Parathyroid adenoma (tissue), 2 donors: ENCODE measurements at regions not wholly inside any gene's neighbourhood (a gene's known extent, or its start where the extent isn't known, plus 50 kb on each side); places are given as distances from the start of the nearest gene placed in this dataset.
"Not testable (repeated sequence)": the region's sequence is repeated elsewhere in the genome, so short reads cannot be mapped to it uniquely, and the experiment has no call there.

ENCODE experiments used
- H2AFZ ChIP-seq: fragments of 300-600 bp; sonication (generic); one replicate; pipeline ENCODE4 v1.7.0; 2017; ENCODE audit warnings: antibody characterized with exemption, mild to moderate bottlenecking
- H3K27ac ChIP-seq: fragments of 300-600 bp; sonication (generic); one replicate; pipeline ENCODE4 v1.7.0; 2017
- H3K27me3 ChIP-seq: fragments of 300-600 bp; sonication (generic); one replicate; pipeline ENCODE4 v1.7.0; 2017; ENCODE audit warnings: low read length; ENCODE audit not compliant: control insufficient read depth, insufficient read depth
- H3K36me3 ChIP-seq: fragments of 300-600 bp; sonication (generic); one replicate; pipeline ENCODE4 v1.7.0; 2017; ENCODE audit warnings: low read length; ENCODE audit not compliant: control insufficient read depth, insufficient read depth
- H3K4me1 ChIP-seq: fragments of 300-600 bp; sonication (generic); one replicate; pipeline ENCODE4 v1.7.0; 2017; ENCODE audit warnings: control low read depth
- H3K4me2 ChIP-seq: fragments of 300-600 bp; sonication (generic); one replicate; pipeline ENCODE4 v1.7.0; 2017; ENCODE audit warnings: low read length
- H3K4me3 ChIP-seq: fragments of 300-600 bp; sonication (generic); one replicate; pipeline ENCODE4 v1.7.0; 2017; ENCODE audit warnings: low read depth, low read length
- H3K79me2 ChIP-seq: fragments of 300-600 bp; sonication (generic); one replicate; pipeline ENCODE4 v1.7.0; 2017; ENCODE audit warnings: control low read depth
- H3K9ac ChIP-seq: fragments of 300-600 bp; sonication (generic); one replicate; pipeline ENCODE4 v1.7.0; 2017; ENCODE audit warnings: mild to moderate bottlenecking
- H3K9me3 ChIP-seq: fragments of 300-600 bp; sonication (generic); one replicate; pipeline ENCODE4 v1.7.0; 2017; ENCODE audit warnings: low read length; ENCODE audit not compliant: control insufficient read depth
- TF ChIP-seq, protein P1 (sequence below): fragments of 300-600 bp; sonication (generic); IDR thresholded peaks from one replicate; pipeline ENCODE4 v1.7.0; 2017; ENCODE audit warnings: antibody characterized with exemption, mild to moderate bottlenecking
- donor health status: primary hyperparathyroidism.

DNA sequence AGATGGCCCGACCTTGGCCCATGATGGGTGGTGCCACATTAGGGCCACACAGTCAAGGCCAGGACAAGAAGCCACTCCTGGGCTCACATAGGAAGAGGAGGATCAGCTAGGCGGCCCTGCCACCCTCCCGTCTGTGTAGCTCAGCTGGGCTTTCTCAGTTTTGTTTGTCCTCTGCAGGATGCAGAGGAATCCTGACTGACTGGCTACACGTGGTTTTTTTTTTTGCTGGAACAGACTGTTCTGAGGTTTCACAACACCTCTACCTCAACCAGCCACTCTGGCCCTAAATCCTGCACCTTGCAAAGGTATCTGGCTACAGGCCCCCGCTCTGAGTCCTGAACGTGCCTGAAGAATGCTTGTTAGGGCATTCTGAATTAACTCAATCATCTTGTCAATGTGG, 88.3 kb upstream of the MSX2 start:
- Histone ChIP-seq H3K27me3 (no peaks in the 10 kb centered on the region), H3K4me3 (no peak overlapping the region), H3K9me3 (no peaks in the 10 kb centered on the region), H3K4me1 (peaks cover 3% of the 10 kb centered on the region), H3K4me2 (no peak overlapping the region), H3K9ac (no peak overlapping the region), H2AFZ (peak overlapping the region; percentile 69), H3K36me3 (no peaks in the 10 kb centered on the region), H3K27ac (peak overlapping the region; percentile 8), H3K79me2 (no peaks in the 10 kb centered on the region)
- TF ChIP-seq, protein P1, sequence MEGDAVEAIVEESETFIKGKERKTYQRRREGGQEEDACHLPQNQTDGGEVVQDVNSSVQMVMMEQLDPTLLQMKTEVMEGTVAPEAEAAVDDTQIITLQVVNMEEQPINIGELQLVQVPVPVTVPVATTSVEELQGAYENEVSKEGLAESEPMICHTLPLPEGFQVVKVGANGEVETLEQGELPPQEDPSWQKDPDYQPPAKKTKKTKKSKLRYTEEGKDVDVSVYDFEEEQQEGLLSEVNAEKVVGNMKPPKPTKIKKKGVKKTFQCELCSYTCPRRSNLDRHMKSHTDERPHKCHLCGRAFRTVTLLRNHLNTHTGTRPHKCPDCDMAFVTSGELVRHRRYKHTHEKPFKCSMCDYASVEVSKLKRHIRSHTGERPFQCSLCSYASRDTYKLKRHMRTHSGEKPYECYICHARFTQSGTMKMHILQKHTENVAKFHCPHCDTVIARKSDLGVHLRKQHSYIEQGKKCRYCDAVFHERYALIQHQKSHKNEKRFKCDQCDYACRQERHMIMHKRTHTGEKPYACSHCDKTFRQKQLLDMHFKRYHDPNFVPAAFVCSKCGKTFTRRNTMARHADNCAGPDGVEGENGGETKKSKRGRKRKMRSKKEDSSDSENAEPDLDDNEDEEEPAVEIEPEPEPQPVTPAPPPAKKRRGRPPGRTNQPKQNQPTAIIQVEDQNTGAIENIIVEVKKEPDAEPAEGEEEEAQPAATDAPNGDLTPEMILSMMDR, result no peak

- Histone ChIP-seq H3K27ac (no peak overlapping the region), H2AFZ (no peak overlapping the region), H3K9me3 (no peaks in the 10 kb centered on the region), H3K4me2 (no peak overlapping the region), H3K79me2 (no peaks in the 10 kb centered on the region), H3K36me3 (no peaks in the 10 kb centered on the region), H3K4me3 (no peak overlapping the region), H3K9ac (no peak overlapping the region), H3K27me3 (no peaks in the 10 kb centered on the region), H3K4me1 (no peaks in the 10 kb centered on the region)
- TF ChIP-seq, protein P1, result no peak
These were observed 81.5 kb upstream of the MSX2 start for GRCh38 chr5:174642816-174643405.

- H3K27me3 ChIP-seq, result no peaks in the 10 kb centered on the region
- H3K4me3 ChIP-seq, result no peak overlapping the region
- TF ChIP-seq, protein P1, result no peak
- H3K9ac ChIP-seq, result no peak overlapping the region
- H3K4me2 ChIP-seq, result no peak overlapping the region
- H3K36me3 ChIP-seq, result no peaks in the 10 kb centered on the region
- no peaks in the 10 kb centered on the region for H3K9me3 ChIP-seq
- no peak overlapping the region for H3K27ac ChIP-seq
- no peaks in the 10 kb centered on the region for H3K79me2 ChIP-seq
- H2AFZ ChIP-seq, result no peak overlapping the region
- H3K4me1 ChIP-seq, result no peaks in the 10 kb centered on the region
These were observed 79.9 kb upstream of the MSX2 start for GRCh38 chr5:174644436-174644835.

- Histone ChIP-seq H2AFZ (no peak overlapping the region), H3K4me2 (peak overlapping the region; percentile 42), H3K9ac (no peak overlapping the region), H3K27ac (no peak overlapping the region), H3K4me1 (no peaks in the 10 kb centered on the region), H3K27me3 (no peaks in the 10 kb centered on the region), H3K4me3 (no peak overlapping the region), H3K79me2 (no peaks in the 10 kb centered on the region), H3K36me3 (no peaks in the 10 kb centered on the region), H3K9me3 (no peaks in the 10 kb centered on the region)
- TF ChIP-seq, protein P1, result no peak
These were observed 79.5 kb upstream of the MSX2 start for GRCh38 chr5:174644923-174645322.

DNA sequence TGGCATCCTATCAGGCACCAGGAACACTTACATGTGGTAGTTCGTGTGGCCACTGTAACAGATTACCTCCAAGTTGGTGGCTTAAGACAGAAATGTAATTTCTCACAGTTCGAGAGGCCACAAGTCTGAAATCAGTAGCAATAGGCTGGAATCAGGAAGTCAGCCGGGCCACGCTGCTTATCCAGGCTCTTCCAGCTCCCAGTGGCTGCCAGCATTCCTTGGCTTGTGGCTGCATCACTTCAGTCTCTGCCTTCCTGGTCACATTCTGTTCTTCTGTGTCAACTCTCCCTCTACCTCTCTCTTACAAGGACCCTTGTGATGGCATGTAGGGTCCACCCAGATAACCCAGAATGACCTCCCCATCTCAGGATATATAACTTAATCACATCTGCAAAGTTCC, 78.7 kb upstream of the MSX2 start:
- TF ChIP-seq, protein P1, result no peak
- Histone ChIP-seq H3K36me3 (no peaks in the 10 kb centered on the region), H3K79me2 (no peaks in the 10 kb centered on the region), H3K9ac (no peak overlapping the region), H3K4me3 (no peak overlapping the region), H3K4me2 (no peak overlapping the region), H3K27ac (no peak overlapping the region), H3K4me1 (no peaks in the 10 kb centered on the region), H3K27me3 (no peaks in the 10 kb centered on the region), H3K9me3 (no peaks in the 10 kb centered on the region), H2AFZ (no peak overlapping the region)

DNA sequence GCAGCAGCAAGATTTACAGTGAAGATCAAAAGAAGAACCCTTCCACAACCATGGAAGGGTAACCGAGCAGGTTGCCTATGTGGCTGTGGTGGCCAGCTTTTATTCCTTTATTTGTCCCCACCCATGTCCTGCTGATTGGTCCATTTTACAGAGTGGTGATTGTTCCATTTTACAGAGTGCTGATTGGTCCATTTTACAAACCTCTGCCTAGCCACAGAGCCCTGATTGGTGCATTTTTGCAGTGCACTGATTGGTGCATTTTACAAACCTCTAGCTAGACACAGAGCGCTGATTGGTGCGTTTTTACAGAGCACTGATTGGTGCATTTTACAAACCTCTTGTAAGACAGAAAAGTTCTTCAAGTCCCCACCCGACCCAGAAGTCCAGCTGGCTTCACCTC, 75.8 kb upstream of the MSX2 start:
- H3K27me3 ChIP-seq, H3K9me3 ChIP-seq, H3K4me1 ChIP-seq, H3K36me3 ChIP-seq, H3K4me2 ChIP-seq, H3K79me2 ChIP-seq, H3K27ac ChIP-seq, H3K9ac ChIP-seq, H2AFZ ChIP-seq, H3K4me3 ChIP-seq: not testable (repeated sequence)
